Activated T-cell treated with anti-CD3 and anti-CD28 coated beads, Interleukin-2, amount 50 U/mL, for 48 hours (primary cell): ENCODE measurements at regions not wholly inside any gene's neighbourhood (a gene's known extent, or its start where the extent isn't known, plus 50 kb on each side); places are given as distances from the start of the nearest gene placed in this dataset.
A peak's percentile ranks its signal among the peaks of the same experiment; 100 is the strongest.
"Not testable (repeated sequence)": the region's sequence is repeated elsewhere in the genome, so short reads cannot be mapped to it uniquely, and the experiment has no call there.

ENCODE experiments used
- DNase-seq, 2 experiments: peaks; one replicate each; pipeline ENCODE4 v3.0.0-alpha.2; 2020

DNA sequence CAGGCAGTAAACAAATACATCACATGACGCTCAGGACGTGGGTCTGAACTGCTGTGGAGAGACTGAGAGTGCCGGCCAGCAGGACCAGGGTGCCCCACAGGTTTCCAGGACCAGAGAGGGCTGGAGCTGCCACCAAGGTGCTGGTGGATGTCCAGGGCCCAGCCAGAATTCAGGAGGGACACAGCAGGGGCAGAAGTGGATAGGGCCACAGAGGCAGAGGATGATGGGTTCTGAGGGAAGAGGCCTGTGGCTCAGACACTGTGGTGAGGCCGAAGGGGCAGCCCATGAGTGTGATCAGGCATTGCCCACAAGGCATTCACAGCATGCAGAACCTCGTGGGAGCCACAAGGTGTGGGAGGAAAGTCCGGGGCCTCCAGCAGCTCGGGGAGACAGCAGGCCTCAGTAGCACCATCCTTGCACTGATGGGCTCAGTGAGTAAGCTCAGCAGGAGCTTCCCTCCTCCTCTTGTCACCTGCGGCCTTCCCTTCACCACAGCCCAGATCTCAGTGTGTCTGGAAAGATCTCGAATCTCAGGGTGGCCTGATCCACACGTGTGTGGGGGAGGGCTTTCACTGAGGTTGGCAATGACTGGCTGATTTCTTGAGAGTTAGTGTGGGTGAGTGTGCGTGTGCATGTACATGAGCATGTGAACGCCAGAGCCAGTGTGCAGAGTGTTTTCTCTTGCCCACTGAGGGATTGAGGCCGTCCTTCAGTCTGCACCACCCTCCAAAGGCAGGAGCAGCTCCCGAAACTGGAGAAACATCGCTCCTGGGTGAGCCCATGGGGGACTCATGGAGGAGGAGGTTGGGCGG lies 181.8 kb upstream of the RAB6C start:
- DNase-seq, result no peak

- DNase-seq, result no peak
These were observed 181.2 kb upstream of the RAB6C start for GRCh38 chr2:129798301-129798581.

DNA sequence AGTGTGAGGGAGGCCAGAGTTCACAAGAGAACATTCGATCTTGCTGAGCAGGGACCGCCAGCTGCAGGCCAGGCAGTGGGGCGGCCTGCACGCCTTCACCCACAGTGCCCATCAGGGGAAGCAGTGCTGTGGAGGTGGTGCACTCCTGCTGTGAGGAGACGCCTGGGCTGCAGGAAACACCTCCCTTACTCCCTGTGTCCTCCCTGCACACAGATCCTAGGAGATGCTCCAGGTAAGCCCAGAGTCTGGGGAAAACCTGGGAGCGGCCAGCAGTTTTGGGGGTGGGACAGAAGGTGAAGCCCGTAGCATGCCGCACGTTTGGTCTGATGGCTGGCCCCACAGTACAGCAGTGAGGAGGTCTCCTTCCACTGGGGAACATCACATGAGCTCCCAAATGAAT lies 180.8 kb upstream of the RAB6C start:
- DNase-seq, result no peak

DNA sequence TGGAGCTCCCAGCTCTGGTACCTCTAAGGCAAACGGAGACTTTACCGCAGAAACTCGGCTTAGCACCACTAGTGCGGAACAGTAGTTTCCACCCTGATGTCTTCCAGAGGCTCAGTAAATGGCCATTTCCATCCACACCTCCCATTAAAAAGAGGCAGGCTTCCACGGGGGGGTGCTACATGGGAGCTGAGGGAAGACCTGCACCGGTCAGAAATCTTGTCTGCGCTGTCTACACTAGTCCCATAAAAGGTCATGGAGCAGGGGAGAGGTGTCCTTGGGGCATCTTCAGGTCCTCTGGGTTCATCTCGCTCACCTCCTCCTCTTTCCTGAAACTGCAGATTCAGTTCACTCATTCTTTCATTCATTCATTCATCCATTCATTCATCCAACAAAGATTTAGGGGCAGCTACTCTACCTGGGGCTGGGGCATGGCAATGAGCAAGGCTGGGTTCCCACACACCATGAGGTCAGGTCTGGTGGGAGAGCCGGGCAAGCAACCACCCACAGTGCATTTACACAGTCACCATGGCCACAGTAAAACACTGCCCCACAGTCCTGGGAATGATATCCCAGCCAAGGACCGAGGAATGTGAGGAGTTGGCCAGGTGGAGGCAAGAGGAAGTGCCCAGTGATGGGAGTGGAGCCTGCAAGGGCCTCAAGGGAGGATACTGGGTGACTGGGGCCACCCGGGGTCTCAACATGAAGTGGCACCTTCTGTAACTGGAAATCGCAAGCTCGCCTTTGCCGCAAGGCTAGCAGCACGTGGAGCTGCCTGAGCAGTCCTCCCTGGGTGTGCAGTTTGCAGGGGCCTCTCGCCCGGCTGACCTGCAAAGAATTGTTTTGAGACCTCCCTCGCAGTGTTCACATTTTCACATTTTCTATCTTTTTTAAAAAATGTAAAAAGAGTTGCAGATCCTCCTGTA lies 180.2 kb upstream of the RAB6C start:
- no peak for DNase-seq

GRCh38 chr2:129800285-129800684 lies 179.2 kb upstream of the RAB6C start:
- no peak for DNase-seq

DNA sequence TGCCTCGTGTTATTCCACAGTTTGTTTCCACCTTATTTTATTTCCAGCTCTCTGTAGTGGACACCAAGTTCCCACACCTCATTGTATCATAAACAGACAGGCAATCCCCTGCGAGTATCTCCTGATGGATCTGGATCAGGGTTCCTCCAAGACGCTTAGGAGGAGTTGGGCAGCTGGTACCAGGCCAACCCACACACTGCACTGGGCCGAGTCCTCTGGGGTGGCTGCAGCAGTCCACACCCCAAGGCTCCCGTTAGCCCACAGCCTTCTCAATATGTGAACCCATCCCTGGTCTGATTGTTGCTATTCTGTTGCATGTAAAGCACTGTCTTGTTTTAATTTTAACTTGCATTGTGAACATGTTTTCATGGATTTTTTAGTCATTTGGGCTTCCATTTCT lies 178.8 kb upstream of the RAB6C start:
- DNase-seq, result no peak

GRCh38 chr2:129801575-129801974 lies 177.9 kb upstream of the RAB6C start:
- no peak for DNase-seq

GRCh38 chr2:129802290-129802689 lies 177.2 kb upstream of the RAB6C start:
- no peak for DNase-seq

DNA sequence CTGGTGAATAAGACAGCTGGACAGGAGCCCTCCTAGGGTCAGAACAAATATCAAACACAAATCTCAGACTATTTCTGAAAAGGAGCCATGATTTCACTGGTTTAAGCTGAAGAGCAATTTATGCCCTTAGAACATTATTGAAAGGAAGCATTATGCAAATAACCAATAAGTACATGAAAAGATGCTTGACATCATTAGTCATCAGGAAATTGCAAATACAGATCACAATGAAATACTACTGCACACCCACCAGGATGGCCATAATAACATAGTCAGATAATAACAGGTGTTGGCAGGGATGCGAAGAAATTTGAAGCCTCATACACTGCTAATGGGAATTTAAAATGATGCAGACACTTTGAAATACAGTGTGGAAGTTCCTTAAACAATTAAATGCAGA lies 176.4 kb upstream of the RAB6C start:
- DNase-seq, result no peak

GRCh38 chr2:129803871-129804270 lies 175.6 kb upstream of the RAB6C start:
- DNase-seq, result no peak

GRCh38 chr2:129805899-129806298 lies 173.6 kb upstream of the RAB6C start:
- DNase-seq, result no peak

DNA sequence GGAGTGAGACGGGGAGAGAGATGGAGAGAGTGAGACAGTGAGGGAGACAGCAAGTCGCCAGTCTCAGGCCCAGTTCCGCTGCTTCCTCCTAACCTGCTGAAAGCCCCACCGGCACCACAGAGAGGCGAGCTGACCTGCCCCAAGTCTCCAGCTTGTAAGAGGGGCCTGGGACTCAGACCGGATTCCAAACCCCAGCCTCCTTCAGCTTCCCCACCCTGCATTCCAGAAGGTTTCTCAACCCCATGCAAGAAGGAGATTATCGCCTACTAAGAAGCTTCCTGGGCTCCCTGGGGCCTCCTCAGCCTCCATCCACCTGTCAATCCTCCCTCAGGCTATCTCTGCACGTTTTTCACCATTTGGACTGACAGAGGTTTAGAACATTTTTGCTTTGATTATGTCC lies 173.1 kb upstream of the RAB6C start:
- DNase-seq, result no peak

DNA sequence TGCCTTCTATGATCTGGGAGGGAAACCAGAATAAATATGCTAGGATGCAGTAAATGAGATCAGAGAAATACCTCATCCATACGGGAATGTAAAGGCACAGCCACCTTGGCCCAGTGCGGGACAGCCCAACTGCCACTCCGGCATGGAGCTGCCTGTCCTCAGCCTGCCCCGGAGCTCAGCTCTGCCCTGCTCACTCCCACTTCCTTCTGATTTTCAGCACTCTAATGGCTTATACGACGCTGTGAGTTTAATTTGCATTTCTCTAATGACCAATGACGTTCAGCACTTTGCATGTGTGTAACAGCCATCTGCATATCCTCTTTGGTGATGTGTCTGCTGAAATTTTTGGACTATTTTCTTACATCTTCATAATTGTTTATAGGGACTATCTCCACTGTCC lies 172.5 kb upstream of the RAB6C start:
- no peak for DNase-seq

DNA sequence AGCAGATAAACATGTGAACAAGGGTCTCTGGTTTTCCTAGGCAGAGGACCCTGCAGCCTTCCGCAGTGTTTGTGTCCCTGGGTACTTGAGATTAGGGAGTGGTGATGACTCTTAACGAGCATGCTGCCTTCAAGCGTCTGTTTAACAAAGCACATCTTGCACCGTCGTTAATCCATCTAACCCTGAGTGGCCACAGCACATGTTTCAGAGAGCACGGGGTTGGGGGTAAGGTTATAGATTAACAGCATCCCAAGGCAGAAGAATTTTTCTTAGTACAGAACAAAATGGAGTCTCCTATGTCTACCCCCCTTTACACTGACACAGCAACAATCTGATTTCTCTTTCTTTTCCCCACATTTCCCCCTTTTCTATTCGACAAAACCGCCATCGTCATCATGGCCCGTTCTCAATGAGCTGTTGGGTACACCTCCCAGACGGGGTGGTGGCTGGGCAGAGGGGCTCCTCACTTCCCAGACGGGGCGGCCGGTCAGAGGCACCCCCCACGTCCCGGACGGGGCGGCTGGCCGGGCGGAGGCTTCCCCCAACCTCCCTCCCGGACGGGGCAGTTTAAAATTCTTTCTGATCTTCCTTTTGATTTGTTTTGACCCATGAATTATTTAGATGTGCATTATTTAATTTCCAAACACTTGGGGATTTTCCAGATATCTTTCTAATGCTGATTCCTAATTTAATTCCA lies 171.7 kb upstream of the RAB6C start:
- not testable (repeated sequence) for DNase-seq

- DNase-seq, result no peak
These were observed 168.9 kb upstream of the RAB6C start for GRCh38 chr2:129810521-129810920.

GRCh38 chr2:129812071-129812470 lies 167.4 kb upstream of the RAB6C start:
- DNase-seq, result peak in 1 of 2 experiments; percentile 19

DNA sequence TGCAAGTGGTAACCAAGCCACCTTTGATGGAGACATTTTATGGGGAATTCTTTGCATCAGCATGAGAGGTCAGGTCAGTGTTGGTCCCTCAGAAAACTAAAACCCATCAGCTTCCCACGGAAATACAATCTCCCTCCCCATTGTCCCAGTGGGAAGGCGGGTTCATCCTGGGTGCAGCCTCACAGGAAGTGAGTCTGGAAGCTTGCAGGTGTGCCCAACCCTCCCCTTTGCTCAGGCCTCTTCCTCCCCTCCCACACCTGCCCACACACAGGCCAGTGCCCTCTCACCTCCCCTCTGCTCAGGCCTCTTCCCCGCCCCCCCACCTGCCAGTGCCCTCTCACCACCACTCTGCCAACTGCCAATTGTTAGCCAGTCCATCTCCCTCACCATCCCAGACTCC lies 166.8 kb upstream of the RAB6C start:
- DNase-seq, result no peak

DNA sequence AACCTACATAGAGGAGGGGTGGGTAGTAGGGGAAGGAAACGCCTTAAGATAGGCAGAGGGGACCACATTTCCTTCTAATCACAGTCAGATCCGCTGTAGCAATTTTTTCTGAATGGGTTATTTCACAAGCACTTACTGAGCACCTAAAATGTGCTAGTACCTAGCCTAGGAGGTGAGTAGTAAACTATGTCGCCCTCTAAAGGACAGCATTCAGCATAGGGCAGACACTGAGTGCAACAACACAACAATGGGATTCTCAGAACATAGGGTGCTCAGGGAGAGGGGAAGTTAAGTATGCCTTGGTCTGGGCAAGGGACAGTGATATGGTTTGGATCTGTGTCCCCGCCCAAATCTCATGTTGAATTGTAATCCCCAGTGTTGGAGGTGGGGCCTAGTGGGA lies 166.1 kb upstream of the RAB6C start:
- DNase-seq, result no peak

- no peak for DNase-seq
These were observed 162.5 kb upstream of the RAB6C start for GRCh38 chr2:129816813-129817574.

GRCh38 chr2:129819855-129820254 lies 159.6 kb upstream of the RAB6C start:
- no peak for DNase-seq

DNA sequence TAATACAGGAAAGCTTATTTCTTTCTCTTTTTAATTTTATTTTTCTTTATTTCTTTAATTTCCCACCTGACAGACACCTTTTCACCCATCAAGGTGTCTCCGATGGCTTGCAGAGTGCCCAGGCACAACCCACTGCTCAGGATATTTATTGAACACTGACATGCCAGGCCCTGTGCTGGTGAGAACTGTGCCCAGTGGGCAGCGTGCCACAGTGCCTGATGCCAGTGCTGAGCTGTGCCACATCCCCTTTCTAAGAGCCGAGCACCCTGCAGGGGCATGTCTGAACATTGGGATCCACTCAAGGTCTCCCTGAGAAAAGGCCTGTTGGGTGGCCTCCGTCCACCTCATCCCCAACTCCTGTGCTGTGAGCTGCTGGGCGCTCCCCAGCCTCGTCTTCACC lies 158.6 kb upstream of the RAB6C start:
- no peak for DNase-seq

DNA sequence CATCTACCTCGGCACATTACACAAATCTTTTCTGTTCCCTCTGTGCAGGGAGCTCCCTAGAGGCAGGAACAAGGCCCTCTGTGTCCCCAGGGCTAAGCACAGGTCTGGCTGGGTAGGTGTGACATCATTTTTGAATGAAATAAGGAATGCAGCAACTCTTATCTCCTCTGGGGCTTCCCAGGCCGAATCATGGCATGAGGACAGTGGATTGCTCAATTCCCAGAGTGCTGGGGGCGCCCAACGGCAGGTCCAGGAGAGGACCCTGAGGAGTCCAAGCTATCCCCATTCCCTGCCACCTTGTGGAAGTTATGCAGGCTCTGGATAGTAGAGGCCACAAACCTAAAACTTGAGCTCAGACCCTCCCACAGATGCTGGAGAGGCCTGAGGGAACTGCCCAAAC lies 158.0 kb upstream of the RAB6C start:
- DNase-seq, result no peak

DNA sequence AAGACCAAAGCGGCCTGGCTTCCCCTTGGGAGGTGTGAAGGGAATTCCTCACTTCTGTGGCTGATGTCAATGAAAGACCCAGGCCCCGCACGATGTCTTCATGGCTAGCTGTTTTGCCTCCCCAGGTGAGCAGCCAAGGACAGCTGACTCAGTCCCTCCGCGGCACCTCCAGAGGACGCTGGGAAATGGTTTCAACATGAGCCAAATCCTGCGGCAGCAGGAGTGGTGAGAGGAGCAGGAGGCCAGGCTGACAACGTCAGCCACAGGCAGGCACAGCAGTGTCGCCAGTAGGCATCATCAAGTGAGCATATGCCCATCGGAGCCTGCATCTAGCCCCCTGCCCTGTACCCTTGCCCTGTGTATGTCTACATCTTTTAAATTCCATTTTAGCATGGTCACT lies 156.4 kb upstream of the RAB6C start:
- DNase-seq, result no peak
